OCI-LY1 (cell line): ENCODE measurements at regions not wholly inside any gene's neighbourhood (a gene's known extent, or its start where the extent isn't known, plus 50 kb on each side); places are given as distances from the start of the nearest gene placed in this dataset.

ENCODE experiments used
- H2AFZ ChIP-seq: fragments of 200-600 bp; sonication (generic), shearing (Covaris generic); 2 replicates; pipeline ENCODE4 v1.6.0; 2014; ENCODE audit warnings: antibody characterized with exemption, mild to moderate bottlenecking, low read length
- H3F3A ChIP-seq: fragments of 200-600 bp; sonication (generic), shearing (Covaris generic); 2 replicates; pipeline ENCODE4 v1.6.0; 2014; ENCODE audit warnings: mild to moderate bottlenecking, antibody characterized with exemption, low read length, moderate library complexity; ENCODE audit not compliant: insufficient read depth
- H3K27ac ChIP-seq: fragments of 200-600 bp; sonication (generic); 2 replicates; pipeline ENCODE4 v1.5.1; 2014; ENCODE audit warnings: low read length, mixed run types, mild to moderate bottlenecking, low read depth; ENCODE audit not compliant: poor library complexity, severe bottlenecking
- H3K27me3 ChIP-seq: fragments of 200-600 bp; sonication (generic); 2 replicates; pipeline ENCODE4 v1.6.0; 2014; ENCODE audit warnings: antibody characterized with exemption, mild to moderate bottlenecking, low read length, moderate library complexity; ENCODE audit not compliant: insufficient read depth
- H3K36me3 ChIP-seq: fragments of 200-600 bp; sonication (generic); 2 replicates; pipeline ENCODE4 v1.6.1; 2014; ENCODE audit warnings: mild to moderate bottlenecking, antibody characterized with exemption, low read length, moderate library complexity, mixed read lengths; ENCODE audit not compliant: insufficient read depth
- H3K4me1 ChIP-seq: fragments of 200-600 bp; sonication (generic); 2 replicates; pipeline ENCODE4 v1.5.1; 2014; ENCODE audit warnings: mild to moderate bottlenecking, low read length, moderate library complexity; ENCODE audit not compliant: insufficient read depth, severe bottlenecking
- H3K4me2 ChIP-seq: fragments of 200-600 bp; sonication (generic), shearing (Covaris generic); 2 replicates; pipeline ENCODE4 v1.6.1; 2014; ENCODE audit warnings: low read length
- H3K4me3 ChIP-seq: fragments of 200-600 bp; sonication (generic); 2 replicates; pipeline ENCODE4 v1.5.1; 2014; ENCODE audit warnings: low read length, low read depth, mild to moderate bottlenecking, mixed read lengths; ENCODE audit not compliant: poor library complexity, severe bottlenecking
- H3K79me2 ChIP-seq: fragments of 200-600 bp; shearing (Covaris generic); 2 replicates; pipeline ENCODE4 v1.6.1; 2016; ENCODE audit warnings: mixed run types, low read length, mixed read lengths; ENCODE audit not compliant: insufficient read depth
- H3K9ac ChIP-seq: fragments of 200-600 bp; sonication (generic), shearing (Covaris generic); 2 replicates; pipeline ENCODE4 v1.6.1; 2014; ENCODE audit warnings: mild to moderate bottlenecking, low read length, mixed read lengths
- H3K9me2 ChIP-seq: fragments of 200-600 bp; sonication (generic), shearing (Covaris generic); 2 replicates; pipeline ENCODE4 v1.6.1; 2014; ENCODE audit warnings: low read depth, mild to moderate bottlenecking, low read length, mixed read lengths
- H3K9me3 ChIP-seq: fragments of 200-600 bp; shearing (Covaris generic); 2 replicates; pipeline ENCODE4 v1.6.1; 2014; ENCODE audit warnings: low read length, mixed read lengths
- H4K20me1 ChIP-seq: fragments of 200-600 bp; sonication (generic), shearing (Covaris generic); 2 replicates; pipeline ENCODE4 v1.6.0; 2016; ENCODE audit warnings: mild to moderate bottlenecking, low read length; ENCODE audit not compliant: insufficient read depth
- CTCF ChIP-seq: fragments of 200-600 bp; sonication (generic), shearing (Covaris generic); IDR thresholded peaks from 2 replicates; pipeline ENCODE4 v1.5.1; 2017; ENCODE audit warnings: mild to moderate bottlenecking, antibody characterized with exemption, low read length, moderate library complexity, mixed read lengths
- EZH2 ChIP-seq: fragments of 200-600 bp; sonication (generic), shearing (Covaris generic); IDR thresholded peaks from 2 replicates; pipeline ENCODE4 v1.8.0; 2017; ENCODE audit warnings: borderline replicate concordance, mixed run types, mild to moderate bottlenecking, antibody characterized with exemption, low read length, moderate library complexity, mixed read lengths

- no peaks in the 10 kb centered on the region for H3K27me3 ChIP-seq
- no peaks in the 10 kb centered on the region for H3F3A ChIP-seq
- H3K9ac ChIP-seq, result no peak overlapping the region
- H3K4me2 ChIP-seq, result no peak overlapping the region
- H4K20me1 ChIP-seq, result no peaks in the 10 kb centered on the region
- H3K9me2 ChIP-seq, result no peaks in the 10 kb centered on the region
- no peak overlapping the region for H3K4me3 ChIP-seq
- no peak overlapping the region for H3K27ac ChIP-seq
- H3K36me3 ChIP-seq, result no peaks in the 10 kb centered on the region
- H2AFZ ChIP-seq, result no peak overlapping the region
- no peaks in the 10 kb centered on the region for H3K9me3 ChIP-seq
- H3K79me2 ChIP-seq, result no peaks in the 10 kb centered on the region
- TF ChIP-seq CTCF (no peak), EZH2 (no peak)
- H3K4me1 ChIP-seq, result no peaks in the 10 kb centered on the region
These were observed 305.9 kb upstream of the USP25 start for GRCh38 chr21:15423676-15424445.

- H3F3A ChIP-seq, result no peaks in the 10 kb centered on the region
These were observed 304.7 kb upstream of the USP25 start for GRCh38 chr21:15425049-15425448.

GRCh38 chr21:15430023-15430422 is 299.8 kb upstream of the USP25 start:
- Histone ChIP-seq H3K4me3 (no peak overlapping the region), H3K36me3 (no peaks in the 10 kb centered on the region), H3K79me2 (no peaks in the 10 kb centered on the region), H3K4me1 (no peaks in the 10 kb centered on the region), H4K20me1 (no peaks in the 10 kb centered on the region), H3K27me3 (no peaks in the 10 kb centered on the region), H3K9me2 (no peaks in the 10 kb centered on the region), H3K27ac (no peak overlapping the region), H3F3A (no peaks in the 10 kb centered on the region), H3K4me2 (no peak overlapping the region), H2AFZ (no peak overlapping the region), H3K9ac (no peak overlapping the region), H3K9me3 (no peaks in the 10 kb centered on the region)
- TF ChIP-seq CTCF (no peak), EZH2 (no peak)

More at GRCh38 chr21:15425049-15425448, 304.7 kb upstream of the USP25 start:
- TF ChIP-seq CTCF (no peak), EZH2 (no peak)
- H3K4me1 ChIP-seq, result no peaks in the 10 kb centered on the region
- H3K4me2 ChIP-seq, result no peak overlapping the region
- H3K27ac ChIP-seq, result no peak overlapping the region
- H3K9ac ChIP-seq, result no peak overlapping the region
- no peaks in the 10 kb centered on the region for H4K20me1 ChIP-seq
- no peaks in the 10 kb centered on the region for H3K9me2 ChIP-seq
- no peaks in the 10 kb centered on the region for H3K79me2 ChIP-seq
- H3K9me3 ChIP-seq, result no peaks in the 10 kb centered on the region
- H3K27me3 ChIP-seq, result no peaks in the 10 kb centered on the region
- no peak overlapping the region for H2AFZ ChIP-seq
- no peak overlapping the region for H3K4me3 ChIP-seq
- H3K36me3 ChIP-seq, result no peaks in the 10 kb centered on the region
